K562 (cell line): ENCODE measurements at regions not wholly inside any gene's neighbourhood (a gene's known extent, or its start where the extent isn't known, plus 50 kb on each side); places are given as distances from the start of the nearest gene placed in this dataset.
A peak's percentile ranks its signal among the peaks of the same experiment; 100 is the strongest.

ENCODE experiments used
- ATF7 ChIP-seq: fragments of 450-650 bp; IDR thresholded peaks from 2 replicates; pipeline ENCODE4 v1.7.1; 2014; ENCODE audit warnings: mild to moderate bottlenecking, moderate library complexity
- BACH1 ChIP-seq: fragments of 200-800 bp; sonication (Bioruptor generic); IDR thresholded peaks from 2 replicates; pipeline ENCODE4 v1.6.1; 2016; ENCODE audit warnings: missing genetic modification characterization, missing compliant biosample characterization
- CBX5 ChIP-seq: IDR thresholded peaks from 2 replicates; pipeline ENCODE4 v1.6.1; 2014; ENCODE audit warnings: low read depth, borderline replicate concordance
- CHAMP1 ChIP-seq: fragments of 450-650 bp; IDR thresholded peaks from 2 replicates; pipeline ENCODE4 v1.6.1; 2016; ENCODE audit warnings: mild to moderate bottlenecking
- CREB5 ChIP-seq: fragments of 250-450 bp; sonication (Bioruptor Pico); IDR thresholded peaks from 2 replicates; pipeline ENCODE4 v1.5.0; 2020; ENCODE audit warnings: mild to moderate bottlenecking
- DMBX1 ChIP-seq: fragments of 250-450 bp; sonication (Bioruptor Pico); IDR thresholded peaks from 2 replicates; pipeline ENCODE4 v1.8.0; 2022; ENCODE audit warnings: inconsistent platforms, mild to moderate bottlenecking, moderate library complexity, borderline replicate concordance
- EP400 ChIP-seq: fragments of 450-650 bp; IDR thresholded peaks from 2 replicates; pipeline ENCODE4 v1.6.1; 2017; ENCODE audit warnings: antibody characterized with exemption, mild to moderate bottlenecking, moderate library complexity
- FOXO4 ChIP-seq: fragments of 450-650 bp; formaldehyde crosslinking; IDR thresholded peaks from 2 replicates; pipeline ENCODE4 v1.4.0; 2020; ENCODE audit warnings: mild to moderate bottlenecking, moderate library complexity
- HOMEZ ChIP-seq: fragments of 250-450 bp; sonication (Bioruptor Pico); IDR thresholded peaks from 2 replicates; pipeline ENCODE4 v1.4.0; 2020; ENCODE audit warnings: mild to moderate bottlenecking, moderate library complexity
- JUN ChIP-seq, 2 experiments: sonication (generic) in 1 of 2; formaldehyde crosslinking in 1 of 2; IDR thresholded peaks; 2 replicates each; pipeline versions ENCODE4 v1.6.1 to v1.8.0; 2012 to 2022; ENCODE audit warnings: borderline replicate concordance in 2 of 2, mild to moderate bottlenecking in 2 of 2, improper control_type of control experiment in 1 of 2, low read depth in 1 of 2, low read length in 1 of 2, missing genetic modification reagents in 1 of 2
- KDM4B ChIP-seq, 2 experiments: fragments of 450-650 bp in 1 of 2; sonication (generic) in 1 of 2; IDR thresholded peaks; 2 replicates each; pipeline ENCODE4 v1.6.1; 2016 to 2017; ENCODE audit warnings: borderline replicate concordance in 2 of 2, antibody characterized with exemption in 1 of 2, low read depth in 1 of 2, mild to moderate bottlenecking in 1 of 2
- LEF1 ChIP-seq: fragments of 450-650 bp; IDR thresholded peaks from 2 replicates; pipeline ENCODE4 v1.6.1; 2016; ENCODE audit warnings: mild to moderate bottlenecking
- MTA1 ChIP-seq: fragments of 450-650 bp; IDR thresholded peaks from 2 replicates; pipeline ENCODE4 v1.6.1; 2017; ENCODE audit warnings: borderline replicate concordance
- NR4A1 ChIP-seq, 2 experiments: fragments of 250-450 bp in 1 of 2; fragments of 450-650 bp in 1 of 2; sonication (Bioruptor Pico) in 1 of 2; IDR thresholded peaks; 2 replicates each; pipeline versions ENCODE4 v1.4.0 to v1.6.1; 2016 to 2020; ENCODE audit warnings: mild to moderate bottlenecking in 2 of 2, missing compliant biosample characterization in 1 of 2, missing genetic modification characterization in 1 of 2, moderate library complexity in 1 of 2
- SMARCA4 ChIP-seq: fragments of 450-650 bp; IDR thresholded peaks from 2 replicates; pipeline ENCODE4 v1.6.1; 2016
- ZNF217 ChIP-seq: sonication (generic); formaldehyde crosslinking; IDR thresholded peaks from 2 replicates; pipeline ENCODE4 v1.8.0; 2022; ENCODE audit warnings: mild to moderate bottlenecking, missing genetic modification reagents
- ZNF282 ChIP-seq: sonication (generic); formaldehyde crosslinking; IDR thresholded peaks from 2 replicates; pipeline ENCODE4 v1.8.1; 2023; ENCODE audit warnings: missing genetic modification reagents
- ZNF384 ChIP-seq: IDR thresholded peaks from 2 replicates; pipeline ENCODE4 v1.6.1; 2012; ENCODE audit warnings: low read depth, low read length, improper control_type of control experiment
- ZNF551 ChIP-seq: fragments of 250-450 bp; sonication (Bioruptor Pico); IDR thresholded peaks from 2 replicates; pipeline ENCODE4 v1.5.0; 2021; ENCODE audit warnings: mild to moderate bottlenecking, moderate library complexity
- ZNF644 ChIP-seq: fragments of 200-800 bp; sonication (Bioruptor generic); IDR thresholded peaks from 2 replicates; pipeline ENCODE4 v1.6.1; 2016; ENCODE audit warnings: low read depth, missing genetic modification characterization, missing compliant biosample characterization
- ZNF696 ChIP-seq: fragments of 250-450 bp; sonication (Bioruptor Pico); conservative IDR thresholded peaks from 2 replicates; pipeline ENCODE4 v1.4.0; 2020; ENCODE audit warnings: mild to moderate bottlenecking, moderate library complexity

GRCh38 chr6:25035512-25036435, 100.0 kb upstream of the RIPOR2 start (continued):
- TF ChIP-seq KDM4B (IDR thresholded peaks at IDR 0.05; ENCODE audit: borderline replicate concordance in 2 of 2, low read depth in 1 of 2) (no peak; a peak in 1 of 4 replicates), MTA1 (no peak), ZNF217 (CRISPR knock-in tag) (no peak), BACH1 (tag) (peak; percentile 98), DMBX1 (CRISPR knock-in tag) (no peak), HOMEZ (CRISPR knock-in tag) (no peak), JUN (IDR thresholded peaks at IDR 0.05; ENCODE audit: borderline replicate concordance, low read depth, low read length) (peak; percentile 73), JUN (CRISPR knock-in tag; IDR thresholded peaks at IDR 0.05; ENCODE audit: borderline replicate concordance) (no peak), ZNF644 (tag) (peak; percentile 48; the same call in 1 of the 2 replicates), CBX5 (no peak), SMARCA4 (peak; percentile 91), ZNF384 (no peak), CHAMP1 (no peak), ZNF282 (CRISPR knock-in tag) (no peak), CREB5 (CRISPR knock-in tag) (no peak), ATF7 (peak; percentile 57), ZNF551 (CRISPR knock-in tag) (no peak), ZNF696 (CRISPR knock-in tag) (no peak), NR4A1 (CRISPR knock-in tag; IDR thresholded peaks at IDR 0.05) (no peak; the same call in 1 of the 2 replicates), NR4A1 (tag; IDR thresholded peaks at IDR 0.05) (no peak; the same call in 1 of the 2 replicates), FOXO4 (CRISPR knock-in tag) (no peak), EP400 (no peak), LEF1 (peak; percentile 54; the same call in 1 of the 2 replicates)
